ENCODE measurements at regions not wholly inside any gene's neighbourhood (a gene's known extent, or its start where the extent isn't known, plus 50 kb on each side); places are given as distances from the start of the nearest gene placed in this dataset.

GRCh38 chr20:60078351-60079250, 120.4 kb downstream of the CDH26 start:
- Histone ChIP-seq H3K18ac (ENCODE audit: extremely low read depth, low read length) (no peak overlapping the region), H3K27me3 (replicated peaks in 1 of 4; ENCODE audit: control insufficient read depth in 3 of 4, extremely low read depth in 1 of 4, insufficient read depth in 3 of 4, low read length in 3 of 4) (peaks cover 0 to 3% (median 2%) of the 10 kb centered on the region in 4 experiments; a peak in 2 of 7 replicates), H2BK20ac (ENCODE audit: low read length) (no peak overlapping the region), H4K91ac (replicated peaks; ENCODE audit: insufficient read length, low read length) (no peak overlapping the region), H3K23me2 (ENCODE audit: low read depth, low read length) (no peaks in the 10 kb centered on the region), H2BK120ac (replicated peaks; ENCODE audit: low read depth, low read length) (no peak overlapping the region), H3K4me1 (replicated peaks in 1 of 4; ENCODE audit: control insufficient read depth in 3 of 4, insufficient read depth in 4 of 4, low read length in 3 of 4) (no peaks in the 10 kb centered on the region), H3K79me1 (ENCODE audit: low read depth, low read length) (no peaks in the 10 kb centered on the region), H3K79me2 (ENCODE audit: control insufficient read depth in 1 of 2, insufficient read depth in 2 of 2, low read length in 2 of 2) (no peaks in the 10 kb centered on the region), H2AK5ac (ENCODE audit: low read depth, low read length) (no peak overlapping the region), H3K9me3 (ENCODE audit: insufficient read depth in 2 of 2, low read depth in 1 of 2, low read length in 1 of 2) (no peaks in the 10 kb centered on the region), H4K8ac (ENCODE audit: extremely low read depth, insufficient read depth, low read length) (no peak overlapping the region), H3K4ac (replicated peaks; ENCODE audit: insufficient read length, low read depth, low read length) (no peak overlapping the region), H2AFZ (ENCODE audit: low read length) (no peak overlapping the region), H2BK5ac (ENCODE audit: low read depth, low read length) (no peak overlapping the region), H3K4me3 (ENCODE audit: extremely low read depth in 1 of 4, insufficient read depth in 2 of 4, low read depth in 3 of 4, low read length in 4 of 4) (no peak overlapping the region), H2BK15ac (ENCODE audit: low read length) (no peak overlapping the region), H3K36me3 (ENCODE audit: control insufficient read depth in 2 of 4, insufficient read depth in 4 of 4, low read length in 3 of 4) (no peaks in the 10 kb centered on the region), H3K14ac (ENCODE audit: insufficient read length) (no peak overlapping the region), H3K27ac (ENCODE audit: low read depth, low read length) (no peak overlapping the region), H3K23ac (ENCODE audit: insufficient read length) (no peak overlapping the region), H4K20me1 (replicated peaks in 1 of 2; ENCODE audit: control insufficient read depth in 1 of 2, insufficient read depth in 2 of 2, low read length in 2 of 2) (no peaks in the 10 kb centered on the region), H2BK12ac (ENCODE audit: low read depth, low read length) (no peak overlapping the region), H3K4me2 (ENCODE audit: insufficient read depth in 1 of 2, low read depth in 2 of 2, low read length in 2 of 2) (no peak overlapping the region), H3K56ac (replicated peaks; ENCODE audit: insufficient read length, low read depth, low read length) (no peak overlapping the region), H3K9ac (replicated peaks in 1 of 4; ENCODE audit: extremely low read depth in 1 of 4, low read depth in 3 of 4, low read length in 3 of 4) (no peak overlapping the region), H4K5ac (ENCODE audit: insufficient read length, low read depth, low read length) (no peak overlapping the region)
- ChIA-PET POLR2A (ENCODE audit: partially characterized antibody) (no interaction called here), CTCF (ENCODE audit: partially characterized antibody) (no interaction called here)
- WGBS, 2 experiments (ENCODE audit: extremely low coverage in 1 of 2, insufficient coverage in 1 of 2, insufficient read length in 1 of 2, insufficient replicate concordance in 2 of 2, low coverage in 1 of 2, low lambda C conversion rate in 2 of 2, missing lambda C conversion rate in 1 of 2) = 91% methylated on average over 14 of the region's 15 CpGs; no CpG with 5 or more reads in 1 of the 2 experiments
- no peak for DNase-seq (ENCODE audit: low read depth in 1 of 2, low spot score in 2 of 2)
- TF ChIP-seq POLR2A (IDR thresholded peaks at IDR 0.05; ENCODE audit: control extremely low read depth in 1 of 2, low read depth in 2 of 2, low read length in 2 of 2) (no peak), BACH1 (IDR thresholded peaks at IDR 0.05; ENCODE audit: low read length) (no peak), MAX (IDR thresholded peaks at IDR 0.05) (no peak), KDM1A (IDR thresholded peaks at IDR 0.05; ENCODE audit: borderline replicate concordance, low read length) (no peak), RAD21 (IDR thresholded peaks at IDR 0.05 in 1 of 2, conservative IDR thresholded peaks at IDR 0.05 in 1 of 2; ENCODE audit: low read depth in 2 of 2, low read length in 2 of 2) (no peak), JUND (IDR thresholded peaks at IDR 0.05; ENCODE audit: low read length) (no peak), SAP30 (IDR thresholded peaks at IDR 0.05; ENCODE audit: insufficient read depth, insufficient replicate concordance, low read length) (no peak), CBX5 (IDR thresholded peaks at IDR 0.05; ENCODE audit: low read depth, low read length) (no peak), HDAC6 (IDR thresholded peaks at IDR 0.05; ENCODE audit: low read depth, low read length) (no peak)
- no peak for FAIRE-seq

Measured in H1 (cell line).